HepG2 (cell line): ENCODE measurements at regions not wholly inside any gene's neighbourhood (a gene's known extent, or its start where the extent isn't known, plus 50 kb on each side); places are given as distances from the start of the nearest gene placed in this dataset.

Experiments used
- ATF7 ChIP-seq, 2 experiments: fragments of 450-650 bp in 1 of 2; sonication (generic) in 1 of 2; formaldehyde crosslinking in 1 of 2; IDR thresholded peaks; 2 replicates each; pipeline versions ENCODE4 v1.4.0 to v1.6.1; 2016 to 2020; ENCODE audit warnings: antibody characterized with exemption in 1 of 2, mild to moderate bottlenecking in 1 of 2, missing genetic modification reagents in 1 of 2
- CHD4 ChIP-seq: fragments of 200-600 bp; sonication (generic); IDR thresholded peaks from 2 replicates; pipeline ENCODE4 v1.7.0; 2017; ENCODE audit warnings: mild to moderate bottlenecking, low read length, borderline replicate concordance
- FIP1L1 ChIP-seq: fragments of 200-400 bp; formaldehyde crosslinking; IDR thresholded peaks from 2 replicates; pipeline ENCODE4 v1.6.1; 2018; ENCODE audit warnings: low read depth, mild to moderate bottlenecking, low read length, moderate library complexity, borderline replicate concordance; ENCODE audit not compliant: insufficient read depth
- ZNF205 ChIP-seq: IDR thresholded peaks from 2 replicates; pipeline ENCODE4 v1.6.1; 2018; ENCODE audit warnings: missing biosample characterization, missing genetic modification reagents
- ZNF337 ChIP-seq: sonication (generic); formaldehyde crosslinking; IDR thresholded peaks from 2 replicates; pipeline ENCODE4 v1.5.1; 2020; ENCODE audit warnings: missing genetic modification reagents, low read depth, mild to moderate bottlenecking, borderline replicate concordance
- ZSCAN12 ChIP-seq: sonication (generic); formaldehyde crosslinking; IDR thresholded peaks from 2 replicates; pipeline ENCODE4 v1.9.0; 2021; ENCODE audit warnings: mild to moderate bottlenecking, missing genetic modification reagents
- TF ChIP-seq, protein P1 (sequence below): sonication (generic); formaldehyde crosslinking; IDR thresholded peaks from 2 replicates; pipeline ENCODE4 v1.4.0; 2020; ENCODE audit warnings: missing genetic modification reagents
- TF ChIP-seq, protein P2 (sequence below), 2 experiments: fragments of 450-650 bp in 1 of 2; sonication (generic) in 1 of 2; formaldehyde crosslinking in 1 of 2; IDR thresholded peaks; 2 replicates each; pipeline versions ENCODE4 v1.6.1 to v1.8.0; 2016 to 2022; ENCODE audit warnings: antibody characterized with exemption in 1 of 2, mild to moderate bottlenecking in 1 of 2, missing genetic modification reagents in 1 of 2

DNA sequence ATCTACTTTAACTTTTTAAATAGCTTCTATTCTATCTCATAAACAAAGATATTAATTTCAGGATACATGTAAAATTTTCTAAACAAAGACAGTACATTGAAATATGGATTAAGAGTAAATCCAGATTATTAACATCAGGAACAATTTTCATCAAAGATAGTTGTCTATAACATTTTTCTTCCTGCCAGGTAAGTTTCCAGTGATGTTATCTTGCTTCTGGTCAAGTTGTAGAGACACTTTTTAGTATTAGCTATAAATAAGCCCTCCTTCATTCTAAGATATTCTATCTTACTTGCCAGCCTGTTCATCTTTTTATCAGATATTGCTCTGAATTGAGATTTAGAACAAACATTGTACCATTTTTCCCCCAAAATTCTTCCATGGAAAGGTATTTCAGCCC, 94.4 kb upstream of the KCTD3 start (continued):
- TF ChIP-seq, protein P1, sequence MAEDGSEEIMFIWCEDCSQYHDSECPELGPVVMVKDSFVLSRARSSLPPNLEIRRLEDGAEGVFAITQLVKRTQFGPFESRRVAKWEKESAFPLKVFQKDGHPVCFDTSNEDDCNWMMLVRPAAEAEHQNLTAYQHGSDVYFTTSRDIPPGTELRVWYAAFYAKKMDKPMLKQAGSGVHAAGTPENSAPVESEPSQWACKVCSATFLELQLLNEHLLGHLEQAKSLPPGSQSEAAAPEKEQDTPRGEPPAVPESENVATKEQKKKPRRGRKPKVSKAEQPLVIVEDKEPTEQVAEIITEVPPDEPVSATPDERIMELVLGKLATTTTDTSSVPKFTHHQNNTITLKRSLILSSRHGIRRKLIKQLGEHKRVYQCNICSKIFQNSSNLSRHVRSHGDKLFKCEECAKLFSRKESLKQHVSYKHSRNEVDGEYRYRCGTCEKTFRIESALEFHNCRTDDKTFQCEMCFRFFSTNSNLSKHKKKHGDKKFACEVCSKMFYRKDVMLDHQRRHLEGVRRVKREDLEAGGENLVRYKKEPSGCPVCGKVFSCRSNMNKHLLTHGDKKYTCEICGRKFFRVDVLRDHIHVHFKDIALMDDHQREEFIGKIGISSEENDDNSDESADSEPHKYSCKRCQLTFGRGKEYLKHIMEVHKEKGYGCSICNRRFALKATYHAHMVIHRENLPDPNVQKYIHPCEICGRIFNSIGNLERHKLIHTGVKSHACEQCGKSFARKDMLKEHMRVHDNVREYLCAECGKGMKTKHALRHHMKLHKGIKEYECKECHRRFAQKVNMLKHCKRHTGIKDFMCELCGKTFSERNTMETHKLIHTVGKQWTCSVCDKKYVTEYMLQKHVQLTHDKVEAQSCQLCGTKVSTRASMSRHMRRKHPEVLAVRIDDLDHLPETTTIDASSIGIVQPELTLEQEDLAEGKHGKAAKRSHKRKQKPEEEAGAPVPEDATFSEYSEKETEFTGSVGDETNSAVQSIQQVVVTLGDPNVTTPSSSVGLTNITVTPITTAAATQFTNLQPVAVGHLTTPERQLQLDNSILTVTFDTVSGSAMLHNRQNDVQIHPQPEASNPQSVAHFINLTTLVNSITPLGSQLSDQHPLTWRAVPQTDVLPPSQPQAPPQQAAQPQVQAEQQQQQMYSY (CRISPR knock-in tag) = no peak
- no peak for TF ChIP-seq CHD4
- TF ChIP-seq FIP1L1 = no peak
- TF ChIP-seq, protein P2, sequence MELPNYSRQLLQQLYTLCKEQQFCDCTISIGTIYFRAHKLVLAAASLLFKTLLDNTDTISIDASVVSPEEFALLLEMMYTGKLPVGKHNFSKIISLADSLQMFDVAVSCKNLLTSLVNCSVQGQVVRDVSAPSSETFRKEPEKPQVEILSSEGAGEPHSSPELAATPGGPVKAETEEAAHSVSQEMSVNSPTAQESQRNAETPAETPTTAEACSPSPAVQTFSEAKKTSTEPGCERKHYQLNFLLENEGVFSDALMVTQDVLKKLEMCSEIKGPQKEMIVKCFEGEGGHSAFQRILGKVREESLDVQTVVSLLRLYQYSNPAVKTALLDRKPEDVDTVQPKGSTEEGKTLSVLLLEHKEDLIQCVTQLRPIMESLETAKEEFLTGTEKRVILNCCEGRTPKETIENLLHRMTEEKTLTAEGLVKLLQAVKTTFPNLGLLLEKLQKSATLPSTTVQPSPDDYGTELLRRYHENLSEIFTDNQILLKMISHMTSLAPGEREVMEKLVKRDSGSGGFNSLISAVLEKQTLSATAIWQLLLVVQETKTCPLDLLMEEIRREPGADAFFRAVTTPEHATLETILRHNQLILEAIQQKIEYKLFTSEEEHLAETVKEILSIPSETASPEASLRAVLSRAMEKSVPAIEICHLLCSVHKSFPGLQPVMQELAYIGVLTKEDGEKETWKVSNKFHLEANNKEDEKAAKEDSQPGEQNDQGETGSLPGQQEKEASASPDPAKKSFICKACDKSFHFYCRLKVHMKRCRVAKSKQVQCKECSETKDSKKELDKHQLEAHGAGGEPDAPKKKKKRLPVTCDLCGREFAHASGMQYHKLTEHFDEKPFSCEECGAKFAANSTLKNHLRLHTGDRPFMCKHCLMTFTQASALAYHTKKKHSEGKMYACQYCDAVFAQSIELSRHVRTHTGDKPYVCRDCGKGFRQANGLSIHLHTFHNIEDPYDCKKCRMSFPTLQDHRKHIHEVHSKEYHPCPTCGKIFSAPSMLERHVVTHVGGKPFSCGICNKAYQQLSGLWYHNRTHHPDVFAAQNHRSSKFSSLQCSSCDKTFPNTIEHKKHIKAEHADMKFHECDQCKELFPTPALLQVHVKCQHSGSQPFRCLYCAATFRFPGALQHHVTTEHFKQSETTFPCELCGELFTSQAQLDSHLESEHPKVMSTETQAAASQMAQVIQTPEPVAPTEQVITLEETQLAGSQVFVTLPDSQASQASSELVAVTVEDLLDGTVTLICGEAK (IDR thresholded peaks at IDR 0.05) = no peak
- TF ChIP-seq, protein P2 (CRISPR knock-in tag; IDR thresholded peaks at IDR 0.05) = no peak
- TF ChIP-seq ZSCAN12 = no peak
- no peak for TF ChIP-seq ZNF337 (CRISPR knock-in tag)
- no peak for TF ChIP-seq ZNF205
- no peak for TF ChIP-seq ATF7 (IDR thresholded peaks at IDR 0.05)
- TF ChIP-seq ATF7 (CRISPR knock-in tag; IDR thresholded peaks at IDR 0.05) = no peak
